HG03460 (cell line): ENCODE measurements at regions not wholly inside any gene's neighbourhood (a gene's known extent, or its start where the extent isn't known, plus 50 kb on each side); places are given as distances from the start of the nearest gene placed in this dataset.
"Not testable (repeated sequence)": the region's sequence is repeated elsewhere in the genome, so short reads cannot be mapped to it uniquely, and the experiment has no call there.

ENCODE experiments used
- ATAC-seq: cut with Tn5 transposase; IDR thresholded peaks from one replicate; pipeline ENCODE4 v1.9.1; 2021; ENCODE audit not compliant: unreplicated experiment

DNA sequence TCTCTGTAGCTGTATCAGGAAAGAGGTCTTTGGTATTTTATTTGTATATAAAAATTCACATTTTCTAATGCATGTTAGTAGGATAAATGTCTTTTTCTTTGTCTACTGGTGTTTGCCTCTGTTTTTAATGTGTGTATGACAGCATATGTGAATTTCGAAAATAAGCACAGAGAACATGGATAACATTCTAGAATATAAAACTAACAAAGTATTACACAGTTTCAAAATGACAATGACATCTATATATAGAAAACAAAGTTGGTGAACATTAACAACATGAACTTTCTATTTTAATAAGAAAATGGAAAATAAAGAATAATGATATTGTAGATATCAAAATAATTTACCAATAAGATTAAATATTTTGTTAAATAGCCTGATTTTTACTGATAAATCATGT lies 608.0 kb downstream of the COL12A1 start:
- peak; percentile 36 for ATAC-seq

DNA sequence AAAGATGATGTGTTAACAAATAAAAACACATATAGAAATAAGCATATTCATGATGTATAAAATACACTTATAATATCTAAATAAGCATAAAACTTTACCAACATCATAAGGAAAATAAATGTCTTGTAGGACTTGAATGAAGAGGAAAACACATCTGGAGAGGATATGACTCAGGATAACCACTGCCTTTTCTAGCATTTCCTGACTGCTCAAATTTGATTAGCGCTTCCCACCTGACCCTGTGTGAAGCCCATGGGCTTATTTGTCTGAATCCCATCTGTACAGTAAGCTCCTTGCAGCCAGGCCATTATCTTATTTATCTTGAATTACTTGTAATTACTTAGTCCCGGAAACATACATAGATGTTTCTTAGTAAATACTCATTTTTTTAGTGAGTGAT lies 608.6 kb downstream of the COL12A1 start:
- ATAC-seq = no peak

DNA sequence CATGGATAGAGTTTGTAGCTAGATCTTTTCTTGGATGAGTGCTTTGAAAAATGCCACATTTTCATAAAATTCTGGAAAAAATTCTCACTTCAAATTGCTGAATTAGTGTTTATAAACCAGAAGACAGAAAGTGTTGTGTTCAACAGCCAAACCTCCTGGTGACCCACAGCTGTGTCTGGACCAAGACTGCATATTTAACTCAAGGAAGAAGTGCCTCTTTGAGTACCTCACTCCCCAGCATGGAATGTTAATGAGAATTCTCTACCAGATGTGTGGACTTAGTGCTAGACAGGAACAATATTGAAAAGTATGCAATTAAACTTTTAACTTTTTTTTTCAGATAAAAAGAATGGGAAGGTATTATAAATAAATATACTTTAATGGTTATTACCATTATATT lies 609.3 kb downstream of the COL12A1 start:
- no peak for ATAC-seq

DNA sequence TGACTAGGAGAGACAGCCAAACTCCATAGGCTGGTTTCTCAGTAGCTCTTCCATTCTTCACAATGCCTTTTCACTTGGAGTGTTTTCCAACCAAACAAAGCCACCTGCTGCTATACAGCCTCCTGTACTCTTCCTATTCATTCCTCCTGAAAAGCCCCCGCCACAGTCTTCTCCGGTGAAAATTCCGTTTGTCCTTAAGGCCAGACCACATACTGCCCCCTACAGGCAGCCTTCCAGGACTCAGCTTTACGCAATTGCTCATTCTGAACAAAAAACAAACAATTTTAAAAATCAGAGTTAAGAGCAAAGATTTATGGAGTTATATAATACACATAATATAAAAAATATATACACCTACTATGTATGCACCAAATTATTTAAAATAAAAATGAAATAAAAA lies 611.5 kb downstream of the COL12A1 start:
- ATAC-seq = not testable (repeated sequence)

DNA sequence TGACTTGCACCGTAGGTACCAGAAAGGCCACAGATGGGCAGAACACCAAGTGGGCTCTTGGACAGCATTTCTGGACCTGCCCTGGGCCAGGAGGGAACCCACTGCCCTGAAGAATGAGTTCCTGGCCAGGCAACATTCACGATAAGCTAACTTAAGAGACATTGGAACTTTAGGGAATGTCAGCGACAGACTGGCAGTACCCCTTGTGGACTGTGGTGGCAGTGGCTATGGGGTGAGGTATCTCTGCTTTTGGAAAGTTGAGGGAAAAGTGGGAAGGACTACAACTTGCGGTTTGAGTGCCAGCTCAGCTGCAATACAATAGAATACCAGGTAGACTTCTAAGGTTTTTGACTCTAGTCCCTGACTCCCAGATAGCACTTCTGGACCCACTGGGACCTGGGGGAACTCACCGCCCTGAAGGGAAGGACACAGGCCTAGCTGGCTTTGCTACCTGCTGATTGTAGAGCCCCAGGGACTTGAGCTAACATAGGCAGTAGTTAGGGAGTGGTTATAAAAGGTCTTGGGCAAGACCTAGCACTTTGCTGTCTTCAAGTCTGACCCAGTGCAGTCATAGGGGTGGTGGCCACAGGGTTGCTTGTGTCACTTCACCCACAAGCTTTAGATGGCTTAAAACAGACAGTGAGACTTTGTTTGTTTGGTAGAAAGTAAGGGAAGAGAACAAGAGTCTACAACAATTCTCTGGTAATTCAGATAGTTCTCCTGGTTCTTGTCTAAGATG lies 617.6 kb downstream of the COL12A1 start:
- no peak for ATAC-seq

DNA sequence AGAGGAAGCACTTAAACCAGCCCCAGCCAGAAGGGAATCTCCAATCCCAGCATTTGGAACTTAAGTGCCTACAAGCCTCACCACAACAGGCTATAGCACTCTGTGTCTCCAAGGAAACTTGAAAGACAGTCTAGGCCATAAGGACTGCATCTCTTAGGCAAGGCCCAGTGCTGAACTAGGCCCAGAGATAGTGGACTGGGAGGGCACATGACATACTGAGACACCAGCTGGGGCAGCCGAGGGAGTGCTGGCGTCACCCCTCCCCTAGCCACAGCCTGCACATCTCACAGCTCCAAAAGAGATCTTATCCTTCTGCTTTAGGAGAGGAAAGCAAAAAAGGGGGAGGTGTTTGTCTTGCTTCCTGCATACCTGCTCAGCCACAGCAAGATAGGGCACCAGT lies 618.5 kb downstream of the COL12A1 start:
- ATAC-seq = no peak

DNA sequence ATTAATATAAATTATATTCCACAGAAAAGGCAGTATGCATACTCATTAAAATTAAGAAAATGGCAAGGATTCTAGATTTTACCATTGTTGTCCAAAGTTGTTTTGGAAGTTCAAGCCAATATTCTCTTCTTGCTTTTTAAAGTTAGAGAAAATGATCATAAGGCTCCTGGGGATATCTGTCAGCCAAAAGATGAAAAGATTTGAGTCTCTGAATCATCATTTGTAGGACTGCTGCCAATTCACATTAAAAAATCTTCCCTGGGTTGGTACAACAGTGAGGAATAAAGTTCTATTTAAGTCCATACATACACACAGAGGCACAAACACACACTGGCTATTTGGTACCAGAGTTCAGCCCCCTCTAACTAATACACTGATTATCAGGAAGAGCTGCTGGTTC lies 620.1 kb downstream of the COL12A1 start:
- ATAC-seq = no peak

DNA sequence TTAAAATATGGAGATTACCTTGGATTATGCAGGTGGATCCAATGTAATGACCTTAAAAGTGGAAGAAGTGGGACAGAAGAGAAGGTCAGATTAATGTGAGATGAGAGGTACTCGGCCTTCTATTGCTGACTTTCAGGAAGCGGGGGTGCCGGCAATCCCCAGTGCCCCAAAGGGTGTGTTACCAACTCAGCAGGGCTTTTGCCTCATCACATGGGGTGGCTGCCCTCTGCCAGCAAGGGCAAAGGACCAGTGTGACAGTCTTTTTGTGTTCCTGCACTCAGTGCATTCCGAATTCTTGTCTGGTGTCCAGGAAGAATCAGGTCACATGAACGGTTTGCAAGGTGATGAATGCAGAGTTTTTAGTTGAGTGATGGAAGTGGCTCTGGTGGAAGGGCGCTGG lies 624.2 kb downstream of the COL12A1 start:
- no peak for ATAC-seq

DNA sequence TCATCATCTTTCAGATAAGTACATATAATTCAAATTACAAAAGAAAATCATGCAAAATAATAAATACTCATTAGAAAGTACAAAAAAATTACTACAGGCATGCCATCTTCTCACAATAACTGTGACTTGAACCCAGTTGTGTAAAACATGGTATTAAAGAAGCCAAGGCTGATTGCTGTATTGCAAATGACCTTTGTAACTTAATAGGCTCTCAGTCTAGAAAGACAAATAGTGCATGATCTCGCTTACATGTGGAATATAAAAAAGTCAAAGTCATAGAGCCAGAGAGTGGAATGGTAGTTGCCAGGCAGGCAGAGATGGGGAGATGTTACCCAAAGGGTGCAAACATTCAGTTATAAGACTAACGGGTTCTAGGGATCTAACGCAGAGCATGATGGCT lies 626.1 kb downstream of the COL12A1 start:
- no peak for ATAC-seq

DNA sequence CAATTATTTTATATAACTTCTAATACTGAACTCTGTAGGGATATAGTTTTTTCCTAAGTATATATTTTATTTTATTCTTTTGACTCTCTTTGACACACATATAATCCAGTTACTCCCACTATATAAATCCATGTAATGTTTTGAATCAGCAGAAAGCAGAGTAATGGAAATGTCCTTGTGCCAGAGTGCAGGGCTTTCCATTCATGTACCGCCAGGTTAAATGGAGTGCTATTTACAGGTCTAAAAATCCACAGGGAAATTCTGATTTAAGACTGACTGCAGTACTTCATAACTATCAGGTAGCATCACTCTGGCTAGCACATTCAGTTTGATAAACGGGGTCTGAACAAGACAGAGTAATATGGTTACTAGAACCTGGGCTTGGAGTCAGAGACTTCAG lies 626.8 kb downstream of the COL12A1 start:
- ATAC-seq = no peak

DNA sequence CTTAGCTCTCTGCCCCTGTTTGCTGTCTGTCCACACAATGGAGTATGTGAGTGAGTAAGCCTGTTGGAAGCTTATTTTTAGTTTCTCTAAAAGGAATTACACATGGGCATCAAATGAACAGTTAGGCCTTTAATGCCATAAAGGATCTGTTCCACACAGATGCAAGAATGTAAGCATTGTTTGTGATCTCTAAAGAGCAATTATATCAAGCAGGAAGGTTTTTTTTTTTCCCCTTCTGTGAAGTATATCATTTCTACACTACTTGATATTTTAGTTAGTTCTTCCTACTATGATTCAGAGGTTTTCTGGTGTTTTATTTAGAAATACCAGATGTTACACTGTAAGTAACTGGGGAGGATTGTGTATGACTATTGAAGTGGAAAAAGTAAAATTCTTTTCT lies 627.5 kb downstream of the COL12A1 start:
- ATAC-seq = no peak

DNA sequence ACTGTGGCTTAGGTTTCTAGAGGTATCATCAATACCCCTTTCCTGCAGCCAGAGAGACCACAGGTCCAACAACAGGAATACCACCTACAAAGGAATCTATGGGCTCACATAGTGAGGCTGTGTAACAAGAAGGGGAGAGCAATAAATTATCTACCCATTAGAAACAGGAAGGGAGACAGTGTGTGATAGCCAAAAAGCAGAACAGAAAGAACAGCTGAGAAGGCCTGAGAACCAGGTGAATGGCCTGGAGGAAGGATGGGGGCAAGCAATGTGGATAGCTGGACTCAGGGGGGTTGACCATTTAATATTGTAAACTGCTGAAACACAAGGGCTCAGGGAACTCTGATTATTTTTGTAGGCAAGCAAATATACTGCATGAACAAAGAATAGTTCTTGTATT lies 628.2 kb downstream of the COL12A1 start:
- peak; percentile 98 for ATAC-seq

DNA sequence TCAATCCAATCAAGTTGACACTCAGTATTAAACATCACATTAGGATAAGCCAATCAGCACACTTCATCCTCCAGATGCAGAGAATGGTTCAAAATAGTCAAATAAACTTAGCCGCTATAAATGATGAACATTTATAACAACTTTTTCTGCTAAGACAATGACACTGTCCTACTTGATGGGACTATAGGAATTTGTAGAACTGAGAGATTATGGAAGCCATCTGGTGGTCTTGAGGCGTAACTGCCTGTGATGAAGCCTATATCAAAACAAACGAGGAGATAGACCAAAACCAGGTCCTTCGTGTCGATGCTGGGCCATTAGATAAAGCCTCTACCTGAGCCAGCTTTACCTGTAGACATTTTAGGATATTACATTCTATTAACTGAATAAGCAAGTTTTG lies 631.1 kb downstream of the COL12A1 start:
- ATAC-seq = no peak

DNA sequence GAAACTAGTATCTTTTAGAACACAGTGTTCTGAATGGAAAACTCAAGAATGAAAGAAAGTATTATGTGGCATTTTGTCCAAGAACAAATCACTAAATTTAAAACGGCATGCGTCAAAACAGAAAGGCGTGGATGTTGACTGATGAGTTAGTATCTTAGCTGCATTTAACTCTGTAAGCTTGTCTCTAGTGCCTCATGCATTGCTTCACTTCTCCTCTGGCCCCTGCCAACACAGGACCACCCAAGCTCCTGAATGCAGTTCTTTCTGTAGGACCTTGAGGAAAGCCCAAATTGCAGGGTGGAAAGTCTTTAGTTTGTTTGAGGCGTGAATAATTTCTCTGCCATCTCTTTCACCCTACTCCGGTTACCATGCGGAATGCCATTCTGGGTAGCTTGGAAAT lies 632.2 kb downstream of the COL12A1 start:
- no peak for ATAC-seq

DNA sequence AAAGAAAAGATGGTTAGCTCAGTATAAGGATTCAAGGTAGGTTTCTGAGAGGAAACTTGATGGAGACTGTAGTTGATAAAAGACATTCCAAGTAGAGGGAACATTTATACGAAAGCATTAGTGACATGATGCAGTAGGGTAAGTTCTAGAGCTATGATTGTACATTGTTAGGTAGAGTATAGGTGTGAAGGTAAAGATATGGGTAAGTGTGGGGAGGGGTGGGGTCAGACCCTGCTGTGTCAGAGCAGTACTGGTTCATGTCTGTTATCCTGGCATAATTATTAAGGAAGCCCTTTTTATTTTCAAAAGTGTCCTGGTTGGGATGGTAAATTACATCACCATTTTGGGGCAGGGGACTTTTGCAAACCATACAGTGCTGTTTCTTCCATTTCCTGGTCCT lies 635.8 kb downstream of the COL12A1 start:
- ATAC-seq = no peak

DNA sequence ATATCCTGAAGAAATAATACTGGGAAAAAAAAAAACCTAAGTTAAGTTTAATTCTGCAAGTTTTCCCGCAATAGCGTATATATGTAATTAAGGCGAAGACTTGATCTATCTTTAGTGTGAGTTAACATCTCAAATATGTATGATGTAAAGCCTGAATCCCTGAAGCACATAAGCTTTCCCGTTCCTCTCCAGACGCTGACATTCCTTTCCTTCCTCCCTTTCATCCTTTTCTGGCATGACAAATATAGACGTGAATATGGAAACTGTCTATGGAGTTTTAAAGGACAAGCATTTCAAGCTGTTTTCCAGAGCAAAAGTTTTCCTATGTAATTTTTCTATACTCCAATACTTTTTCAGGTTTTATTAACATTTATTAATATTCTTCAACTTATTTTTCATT lies 637.0 kb downstream of the COL12A1 start:
- ATAC-seq = no peak

DNA sequence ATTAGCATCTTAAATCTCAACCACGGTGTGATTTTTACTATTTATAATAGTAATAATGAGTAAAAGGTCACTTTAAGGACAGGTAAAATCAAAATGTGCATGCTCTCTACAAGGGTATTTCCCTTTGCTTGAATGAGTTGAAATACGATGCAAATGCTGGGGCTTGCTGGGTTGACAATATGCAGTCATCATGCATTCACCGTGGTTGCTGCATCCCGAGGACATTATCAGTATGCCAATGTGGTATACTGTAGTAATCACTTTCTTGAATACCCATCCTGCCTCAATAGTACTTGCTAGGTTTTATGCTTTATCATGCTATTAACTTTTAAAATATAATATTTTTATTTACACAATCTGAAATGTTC lies 637.9 kb downstream of the COL12A1 start:
- not testable (repeated sequence) for ATAC-seq

DNA sequence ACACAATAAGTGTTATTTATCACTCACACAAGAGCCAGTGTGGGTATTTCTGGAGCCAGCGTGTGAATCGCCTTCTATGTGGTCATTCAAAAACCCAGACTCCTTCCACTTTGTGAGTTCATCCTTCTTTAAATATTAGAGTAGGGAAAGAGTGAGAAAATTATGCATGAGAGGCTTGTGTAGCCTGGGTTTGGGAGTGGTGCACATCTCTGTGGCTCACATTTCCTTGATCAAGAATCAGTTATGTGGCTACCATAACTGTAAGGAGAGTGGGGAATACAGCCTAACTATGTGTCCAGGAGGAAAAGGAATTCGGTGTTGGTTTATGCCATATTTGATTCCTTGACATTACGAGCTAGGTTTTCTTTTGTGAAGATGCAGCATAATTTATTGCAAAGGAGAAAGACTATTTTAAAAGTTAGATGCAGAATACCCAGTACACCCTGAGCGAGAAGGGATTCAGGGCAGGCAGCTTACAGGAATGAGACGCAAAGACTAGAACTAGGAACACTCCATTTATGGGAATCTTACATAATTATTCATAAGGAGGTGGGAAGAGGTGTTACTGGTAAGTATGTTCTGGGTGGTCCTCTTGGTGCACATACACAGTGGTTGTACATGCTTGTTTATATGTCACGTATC lies 638.5 kb downstream of the COL12A1 start:
- ATAC-seq = no peak

DNA sequence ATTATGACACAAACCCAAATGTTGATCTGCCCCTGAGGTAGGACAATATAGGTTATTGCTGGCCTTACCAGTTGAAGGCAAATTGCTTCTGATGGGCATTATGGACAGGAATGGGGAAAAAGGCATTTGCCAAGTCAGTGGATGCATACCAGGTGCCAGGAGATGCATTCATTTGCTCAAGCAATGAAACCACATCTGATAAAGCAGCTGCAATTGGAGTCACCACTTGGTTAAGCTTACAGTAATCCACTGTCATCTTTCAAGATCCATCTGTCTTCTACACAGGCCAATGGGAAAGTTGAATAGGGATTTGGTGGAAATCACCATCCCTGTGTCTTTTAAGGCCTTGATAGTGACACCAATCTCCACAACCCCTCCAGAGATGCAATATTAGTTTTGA lies 648.6 kb downstream of the COL12A1 start:
- no peak for ATAC-seq

DNA sequence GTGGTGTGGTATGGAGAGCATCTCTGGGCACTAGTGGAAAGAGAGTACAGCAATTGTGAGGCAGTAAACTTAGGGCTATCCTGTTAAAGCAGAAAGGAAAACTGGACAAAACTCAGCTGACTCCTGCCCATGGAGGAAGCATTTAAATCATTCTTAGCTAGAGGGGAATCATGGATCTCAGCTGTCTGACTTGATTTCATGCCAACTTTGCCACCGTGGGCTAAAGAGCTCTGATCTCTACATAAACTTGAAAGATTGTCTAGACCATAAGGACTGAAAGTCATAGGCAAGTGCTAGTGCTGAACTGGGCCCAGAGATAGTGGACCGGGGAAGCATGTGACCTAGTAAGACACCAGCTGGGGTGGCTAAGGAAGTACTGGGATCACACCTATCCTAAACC lies 651.8 kb downstream of the COL12A1 start:
- ATAC-seq = no peak

DNA sequence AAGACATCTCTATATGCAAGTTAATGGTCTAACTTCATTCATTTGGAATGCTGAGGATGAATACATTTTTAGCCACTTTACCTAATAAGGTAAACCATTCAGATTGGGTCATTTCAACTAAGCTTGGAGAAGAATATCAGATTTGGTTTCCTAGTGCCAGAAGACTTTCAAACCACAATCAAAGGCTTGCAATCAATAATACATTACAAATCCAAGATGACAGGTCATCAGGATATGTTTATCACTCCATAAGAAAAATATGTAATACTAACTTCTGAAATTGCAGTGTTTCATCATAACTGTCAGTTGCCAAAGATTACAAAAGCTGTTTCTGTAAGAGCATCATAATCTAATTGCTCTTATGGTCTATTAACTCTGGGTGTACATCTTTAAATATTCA lies 654.0 kb downstream of the COL12A1 start:
- no peak for ATAC-seq

DNA sequence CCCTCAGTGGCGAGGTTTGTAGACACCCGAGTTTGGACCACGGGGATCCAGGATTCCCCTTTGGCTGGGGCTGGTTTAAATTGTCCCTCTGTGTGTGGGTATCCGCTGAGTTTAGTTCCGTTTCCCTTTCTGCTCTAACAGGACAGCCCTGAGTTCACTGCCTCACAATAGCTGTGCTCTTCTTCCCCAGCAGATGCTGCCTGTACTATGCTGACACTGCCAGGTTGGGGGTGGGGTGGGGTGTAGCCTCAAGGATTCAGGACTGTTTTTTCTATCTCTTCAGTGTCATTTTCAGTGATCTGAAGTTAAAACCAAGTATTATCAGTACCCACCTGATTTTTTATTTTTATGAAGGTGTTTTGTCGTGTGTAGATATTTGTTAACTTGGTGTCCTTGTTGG lies 655.0 kb downstream of the COL12A1 start:
- ATAC-seq = no peak

DNA sequence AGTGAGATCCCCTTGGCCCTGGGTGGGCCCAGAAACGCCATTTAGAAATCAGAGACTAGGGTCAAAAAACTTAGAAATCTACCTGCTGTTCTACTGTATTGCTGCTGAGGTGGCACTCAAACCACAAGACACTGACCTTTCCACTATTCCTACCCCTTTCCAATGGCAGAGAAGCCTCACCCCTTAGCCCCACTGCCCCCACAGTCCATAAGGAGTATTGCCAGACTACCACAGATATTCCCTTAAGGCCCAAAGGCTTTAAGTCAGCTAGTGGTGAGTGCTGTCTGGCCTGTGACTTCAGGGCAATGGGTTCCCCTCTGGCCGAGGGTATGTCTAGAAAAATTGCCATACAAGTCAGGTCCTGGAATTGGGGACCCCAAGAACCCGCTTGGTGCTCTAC lies 656.1 kb downstream of the COL12A1 start:
- no peak for ATAC-seq
